HG03097 (cell line): ENCODE measurements at regions not wholly inside any gene's neighbourhood (a gene's known extent, or its start where the extent isn't known, plus 50 kb on each side); places are given as distances from the start of the nearest gene placed in this dataset.

Experiments used
- ATAC-seq: cut with Tn5 transposase; IDR thresholded peaks from one replicate; pipeline ENCODE4 v1.9.1; 2021; ENCODE audit not compliant: unreplicated experiment, low FRiP score

- ATAC-seq, result no peak
Observed at GRCh38 chr4:147396105-147396504, 84.8 kb upstream of the EDNRA start.

- no peak for ATAC-seq
Observed at GRCh38 chr4:147398556-147398955, 82.3 kb upstream of the EDNRA start.

DNA sequence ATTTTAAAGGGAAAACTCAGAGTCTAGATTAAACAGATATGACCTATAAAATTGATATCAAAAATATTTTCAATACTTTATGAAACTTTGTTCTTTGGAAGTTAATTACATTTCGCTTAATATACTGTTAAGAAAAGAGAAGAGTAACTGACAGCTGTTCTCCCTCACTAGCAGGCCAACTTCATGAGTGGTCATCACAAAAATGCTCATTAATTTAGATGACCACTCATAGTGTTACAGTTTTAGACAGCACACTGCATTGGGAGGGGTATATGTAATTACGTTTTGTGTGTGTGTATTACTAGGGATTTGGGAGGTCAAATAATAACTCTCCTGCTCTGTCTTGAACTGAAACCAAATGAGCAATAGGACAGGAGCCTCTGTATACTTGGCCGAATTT lies 80.2 kb upstream of the EDNRA start:
- ATAC-seq, result no peak

DNA sequence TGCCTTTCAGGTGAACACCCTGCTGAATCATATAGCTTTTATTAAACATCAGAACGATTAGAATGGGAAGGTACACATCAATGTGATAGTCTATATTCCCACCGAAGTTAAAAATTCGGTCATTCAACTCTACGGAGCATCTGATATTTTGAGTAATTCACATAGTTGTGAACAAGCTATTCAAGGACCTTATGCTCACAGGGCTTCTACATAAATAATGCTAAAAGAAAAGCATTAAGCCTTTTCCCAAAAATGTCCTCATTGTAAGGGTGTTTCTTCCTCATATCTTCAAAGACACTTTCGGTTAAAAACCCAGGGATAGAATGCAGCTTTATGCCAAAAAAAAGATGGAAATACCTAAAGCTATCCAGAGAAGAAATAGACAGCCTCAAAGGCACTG lies 79.7 kb upstream of the EDNRA start:
- ATAC-seq, result no peak

DNA sequence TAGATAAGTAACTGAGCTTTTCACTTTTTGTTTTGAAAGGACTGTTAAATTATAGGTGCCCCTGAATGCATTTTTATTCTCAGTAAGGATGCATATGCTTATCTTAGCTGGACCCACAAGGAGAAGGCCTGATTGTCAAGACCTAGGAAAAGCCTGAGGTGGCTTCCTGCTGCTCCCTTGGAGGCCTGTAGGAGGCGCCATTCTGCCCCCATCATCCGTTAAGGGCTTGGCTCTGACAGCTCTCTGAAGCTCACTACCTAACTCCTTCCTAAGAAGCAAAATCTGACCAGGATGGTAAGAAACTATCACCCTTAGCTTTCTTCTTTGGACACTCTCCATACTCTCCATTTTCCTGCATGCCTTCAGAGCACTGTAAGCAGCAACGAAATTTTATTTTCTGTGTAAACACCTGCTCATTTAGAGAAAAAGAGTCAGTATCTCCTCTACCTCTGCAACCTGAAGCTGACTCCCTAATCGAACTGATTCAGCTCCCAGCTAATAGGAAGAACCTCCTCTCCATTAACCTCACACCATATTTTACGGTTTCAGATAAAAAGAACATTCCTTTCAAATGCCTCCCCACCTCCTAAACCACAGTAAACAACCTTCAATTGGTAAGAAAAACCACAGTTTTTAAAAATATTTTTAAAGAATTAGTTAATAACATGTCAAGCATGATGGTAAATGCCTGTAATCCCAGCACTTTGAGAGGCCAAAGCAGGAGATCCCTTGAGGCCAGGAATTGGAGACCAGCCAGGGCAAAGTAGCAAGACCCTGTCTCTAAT lies 73.4 kb upstream of the EDNRA start:
- no peak for ATAC-seq

GRCh38 chr4:147408189-147408588 lies 72.7 kb upstream of the EDNRA start:
- no peak for ATAC-seq

GRCh38 chr4:147409350-147409749 lies 71.5 kb upstream of the EDNRA start:
- ATAC-seq, result no peak

- ATAC-seq, result no peak
Observed at GRCh38 chr4:147418226-147418625, 62.7 kb upstream of the EDNRA start.

- ATAC-seq, result no peak
Observed at GRCh38 chr4:147421456-147421855, 59.4 kb upstream of the EDNRA start.

DNA sequence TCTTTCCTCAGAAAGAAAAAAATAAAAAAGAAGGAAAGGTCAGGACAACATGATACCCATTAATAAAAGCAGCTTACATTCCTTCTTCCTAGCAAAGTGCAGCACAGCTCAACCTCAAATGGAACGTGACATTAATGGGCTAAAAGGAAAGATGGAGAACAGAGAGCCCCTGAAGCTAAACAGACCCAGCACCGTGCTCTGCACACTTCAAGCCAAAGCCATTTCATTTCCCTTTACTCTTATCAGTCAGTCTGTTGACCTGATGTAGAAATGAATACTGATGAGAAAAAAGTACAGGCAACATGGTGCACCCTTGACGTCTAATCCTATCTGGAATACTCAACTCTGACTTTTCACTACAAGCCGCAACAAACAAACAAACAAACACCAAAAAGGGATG lies 57.7 kb upstream of the EDNRA start:
- no peak for ATAC-seq

GRCh38 chr4:147425019-147425418 lies 55.9 kb upstream of the EDNRA start:
- no peak for ATAC-seq

GRCh38 chr4:147428583-147428982 lies 52.3 kb upstream of the EDNRA start:
- no peak for ATAC-seq

DNA sequence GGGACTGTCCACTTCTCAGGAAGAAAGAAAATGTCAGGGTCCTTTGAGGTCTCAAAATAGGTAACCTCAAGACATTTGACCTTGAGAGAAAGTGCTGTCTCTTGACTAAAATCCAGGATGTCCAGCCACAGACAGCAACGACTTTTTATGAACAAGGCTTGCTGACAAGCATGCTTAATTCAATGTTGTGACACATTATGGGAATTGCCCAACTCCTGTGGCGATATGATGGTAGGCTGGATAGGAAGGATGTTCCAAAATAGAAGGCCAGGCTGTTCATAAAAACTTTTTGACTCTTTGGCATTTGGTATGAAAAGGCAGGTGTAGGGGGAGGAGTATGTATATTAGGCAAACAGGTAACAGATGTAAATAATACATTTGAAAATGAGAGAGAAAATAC lies 50.8 kb upstream of the EDNRA start:
- no peak for ATAC-seq
